22Rv1 (cell line): ENCODE measurements at regions not wholly inside any gene's neighbourhood (a gene's known extent, or its start where the extent isn't known, plus 50 kb on each side); places are given as distances from the start of the nearest gene placed in this dataset.

ENCODE experiments used
- CTCF ChIP-seq: fragments of 450-650 bp; IDR thresholded peaks from 2 replicates; pipeline ENCODE4 v1.5.1; 2017; ENCODE audit warnings: mild to moderate bottlenecking
- ZFX ChIP-seq: fragments of 450-650 bp; IDR thresholded peaks from 2 replicates; pipeline ENCODE4 v1.6.1; 2017; ENCODE audit warnings: antibody characterized with exemption, borderline replicate concordance

GRCh38 chr16:80058214-80058613, 457.7 kb upstream of the MAF start:
- TF ChIP-seq ZFX (no peak), CTCF (no peak)
